Medulla oblongata (tissue), 1 donor: ENCODE measurements at regions not wholly inside any gene's neighbourhood (a gene's known extent, or its start where the extent isn't known, plus 50 kb on each side); places are given as distances from the start of the nearest gene placed in this dataset.
"Not testable (repeated sequence)": the region's sequence is repeated elsewhere in the genome, so short reads cannot be mapped to it uniquely, and the experiment has no call there.

Source experiments
- DNase-seq: peaks from one replicate; pipeline ENCODE4 v3.0.0-alpha.2; 2015; ENCODE audit errors: extremely low spot score

DNA sequence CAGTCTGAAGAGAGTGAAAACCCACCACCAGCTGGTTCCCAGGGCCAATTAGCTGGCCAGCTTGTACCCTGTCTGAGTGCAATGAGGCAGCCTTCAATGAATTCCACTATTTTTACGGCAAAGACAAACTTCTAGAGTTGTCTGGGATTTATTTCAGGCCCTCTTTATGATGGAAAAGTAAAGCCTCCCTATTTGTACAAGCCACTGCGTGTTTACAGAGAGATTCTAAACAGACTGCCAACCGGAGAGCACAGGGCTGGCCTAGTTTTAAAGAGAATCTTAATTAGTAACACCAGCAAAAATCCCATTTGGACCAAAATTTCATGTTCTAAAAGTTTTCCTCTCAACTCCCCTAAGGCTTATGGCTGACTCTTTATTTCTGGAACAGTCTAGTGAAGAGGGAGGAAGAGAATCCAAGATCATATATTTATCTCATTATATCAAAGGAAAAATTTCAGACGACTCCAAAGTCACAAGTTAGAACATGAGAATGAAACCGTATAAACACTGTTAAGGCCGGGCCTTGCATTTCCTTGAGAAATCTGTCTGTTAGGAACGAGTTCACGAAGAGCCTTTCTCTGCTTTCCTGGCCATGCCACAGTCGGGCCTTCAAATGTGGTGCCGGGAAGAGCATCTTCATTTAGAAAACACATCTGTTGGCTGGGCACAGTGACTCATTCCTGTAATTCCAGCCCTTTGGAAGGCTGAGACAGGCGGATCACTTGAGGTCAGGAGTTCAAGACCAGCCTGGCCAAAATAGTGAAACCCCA is 724.6 kb upstream of the NRP1 start:
- DNase-seq = peak; percentile 37

DNA sequence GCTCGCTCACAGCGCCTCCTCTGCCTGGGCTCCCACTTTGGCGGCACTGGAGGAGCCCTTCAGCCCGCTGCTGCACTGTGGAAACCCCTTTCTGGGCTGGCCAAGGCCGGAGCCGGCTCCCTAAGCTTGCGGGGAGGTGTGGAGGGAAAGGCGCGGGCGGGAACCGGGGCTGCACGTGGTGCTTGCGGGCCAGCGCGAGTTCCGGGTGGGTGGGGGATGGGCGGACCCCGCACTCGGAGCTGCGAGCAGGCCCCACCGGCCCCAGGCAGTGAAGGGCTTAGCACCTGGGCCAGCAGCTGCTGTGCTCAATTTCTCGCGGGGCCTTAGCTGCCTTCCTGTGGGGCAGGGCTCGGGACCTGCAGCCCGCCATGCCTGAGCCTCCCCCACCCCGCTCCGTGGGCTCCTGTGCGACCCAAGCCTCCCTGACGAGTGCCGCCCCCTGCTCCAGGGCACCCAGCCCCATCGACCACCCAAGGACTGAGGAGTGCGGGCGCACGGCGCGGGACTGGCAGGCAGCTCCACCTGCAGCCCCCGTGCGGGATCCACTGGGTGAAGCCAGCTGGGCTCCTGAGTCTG is 721.0 kb upstream of the NRP1 start:
- DNase-seq = not testable (repeated sequence)

DNA sequence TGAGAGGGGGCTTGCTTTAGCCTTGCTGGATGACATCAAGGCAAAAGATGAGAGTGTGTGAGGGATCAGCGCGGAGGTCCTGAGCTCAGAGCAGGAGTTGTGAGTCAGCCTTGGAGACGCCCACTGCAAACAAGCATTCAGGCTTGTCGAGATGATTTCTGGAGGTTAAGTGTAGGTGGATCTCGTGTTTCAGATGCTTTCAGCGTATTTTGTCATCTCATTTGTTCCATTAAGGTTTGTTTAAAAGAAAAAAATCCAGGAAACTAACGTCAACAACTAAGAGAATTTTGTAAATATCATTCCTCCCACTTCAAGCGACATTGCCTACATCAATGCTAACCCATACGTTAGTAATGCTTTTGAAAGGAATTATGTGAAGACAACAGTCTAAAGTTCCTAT is 715.4 kb upstream of the NRP1 start:
- no peak for DNase-seq

DNA sequence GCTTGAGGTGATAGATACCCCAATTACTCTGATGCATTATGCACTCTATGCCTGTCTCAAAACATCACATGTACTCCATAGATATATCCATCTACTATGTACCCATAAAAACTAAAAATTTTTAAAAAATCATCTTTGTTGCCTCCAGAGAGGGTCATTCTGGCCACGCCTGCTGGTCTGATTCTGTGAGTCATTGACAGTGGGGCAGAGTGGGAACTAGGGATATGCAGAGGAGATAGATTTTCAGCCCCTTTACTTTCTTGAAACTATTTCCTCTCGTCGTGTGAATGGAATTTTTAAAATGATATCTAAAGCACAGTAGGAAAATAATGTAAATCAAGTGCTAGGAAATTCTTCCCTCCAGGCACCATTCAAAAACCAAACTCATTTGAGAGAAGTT is 715.0 kb upstream of the NRP1 start:
- DNase-seq = no peak

DNA sequence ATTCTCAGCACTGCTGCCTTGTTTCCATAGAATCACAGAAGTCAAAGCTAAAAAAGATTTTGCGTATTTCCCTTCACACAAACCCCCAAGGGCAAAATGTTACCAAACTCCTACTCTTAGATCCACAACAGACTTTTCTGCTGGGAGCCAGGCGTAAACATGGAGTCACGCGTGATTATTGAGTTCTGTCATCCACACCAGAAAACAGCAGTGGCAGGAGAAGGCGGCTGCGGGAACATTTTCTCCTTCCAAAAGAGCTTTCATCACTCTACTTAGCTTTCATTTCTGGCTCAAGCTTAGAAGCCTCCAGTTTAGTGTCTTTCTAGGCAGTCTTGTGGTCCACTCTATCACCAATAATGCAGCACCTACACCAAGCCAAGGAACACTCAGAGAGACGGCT is 712.9 kb upstream of the NRP1 start:
- no peak for DNase-seq

DNA sequence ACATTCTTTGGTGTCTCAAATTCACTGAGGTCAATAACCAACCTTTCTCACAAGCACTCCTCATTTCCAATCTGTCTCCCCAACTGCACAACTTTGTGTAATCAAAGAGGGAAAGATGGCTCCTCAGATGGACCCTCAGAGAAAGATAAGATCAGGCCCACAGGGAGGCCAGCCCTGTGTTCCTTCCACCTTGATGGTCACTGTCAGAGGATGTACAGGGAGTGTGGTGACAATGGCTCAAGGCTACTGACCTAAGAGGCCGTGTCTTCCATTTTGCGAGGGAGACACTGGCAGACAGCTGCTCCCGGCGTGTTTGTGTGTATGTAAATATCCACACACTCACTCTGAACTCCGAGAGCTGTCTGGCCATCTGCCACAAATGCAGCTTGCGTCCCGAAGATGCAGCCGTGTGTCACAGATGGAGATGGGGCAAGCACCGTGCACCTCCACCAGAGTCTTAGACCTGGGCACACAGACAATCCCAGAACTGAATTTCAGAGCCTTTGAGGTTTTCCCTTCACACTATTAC is 712.1 kb upstream of the NRP1 start:
- no peak for DNase-seq

DNA sequence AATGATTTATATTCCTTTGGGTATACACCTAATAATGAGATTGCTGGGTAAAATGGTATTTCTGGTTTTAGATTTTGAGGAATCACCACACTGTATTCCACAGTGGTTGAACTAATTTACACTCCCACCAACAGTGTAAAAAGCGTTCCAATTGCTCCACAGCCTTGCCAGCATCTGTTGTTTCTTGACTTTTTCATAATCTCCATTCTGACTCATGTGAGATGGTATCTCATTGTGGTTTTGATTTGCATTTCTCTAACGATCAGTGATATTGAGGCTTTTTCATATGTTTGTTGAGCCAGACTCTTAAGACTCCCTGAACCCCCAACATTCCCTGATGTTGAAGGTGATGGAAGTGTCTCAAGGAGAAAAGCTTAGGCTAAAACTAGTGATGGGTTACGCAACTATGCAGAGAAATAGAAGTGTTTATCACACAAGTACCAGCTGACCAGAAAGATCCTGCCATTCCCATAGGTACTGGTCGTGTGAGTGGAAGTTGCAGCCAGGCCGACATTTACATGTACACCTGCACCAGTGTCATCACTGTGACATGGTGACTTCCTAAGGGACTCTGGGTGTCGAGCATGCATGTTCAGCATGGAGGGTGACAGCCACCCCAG is 711.2 kb upstream of the NRP1 start:
- DNase-seq = no peak

DNA sequence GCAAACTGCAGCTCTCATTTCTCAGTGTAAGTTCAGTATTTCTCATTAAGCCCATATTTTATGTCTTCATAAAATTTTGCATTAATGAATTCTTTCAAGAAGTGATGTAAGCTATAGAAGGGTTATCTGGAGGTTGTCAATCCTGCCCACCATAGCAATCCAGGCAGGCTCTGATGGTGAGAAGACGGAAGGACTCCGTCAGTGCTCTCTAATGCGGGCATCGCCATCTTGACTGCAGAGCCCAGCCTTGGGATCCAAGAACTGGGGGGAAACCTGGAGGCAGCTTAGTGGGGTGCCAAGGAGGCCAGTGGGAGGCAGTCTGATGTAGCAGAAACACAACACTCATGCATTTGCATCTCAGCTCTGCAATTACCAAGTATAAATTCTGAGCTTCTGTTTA is 707.4 kb upstream of the NRP1 start:
- no peak for DNase-seq

DNA sequence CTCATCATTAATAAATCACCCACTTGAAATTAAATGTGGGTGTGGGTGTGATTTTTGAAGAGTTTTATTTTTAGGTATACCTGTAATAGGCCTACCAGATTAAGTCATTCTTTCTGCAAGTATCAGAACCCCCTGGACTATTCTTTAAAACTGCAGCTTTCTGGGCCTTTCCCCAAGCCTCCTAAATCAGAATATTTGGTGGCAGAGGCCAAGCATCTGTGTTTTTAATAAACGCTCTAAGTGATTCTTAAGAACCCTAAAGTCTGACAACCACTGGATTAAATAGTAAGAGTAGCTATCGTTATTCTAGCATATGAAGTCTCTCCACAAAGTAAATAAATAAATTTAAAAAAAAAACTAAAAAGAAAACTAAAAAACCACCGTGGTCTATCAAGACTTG is 703.0 kb upstream of the NRP1 start:
- no peak for DNase-seq

DNA sequence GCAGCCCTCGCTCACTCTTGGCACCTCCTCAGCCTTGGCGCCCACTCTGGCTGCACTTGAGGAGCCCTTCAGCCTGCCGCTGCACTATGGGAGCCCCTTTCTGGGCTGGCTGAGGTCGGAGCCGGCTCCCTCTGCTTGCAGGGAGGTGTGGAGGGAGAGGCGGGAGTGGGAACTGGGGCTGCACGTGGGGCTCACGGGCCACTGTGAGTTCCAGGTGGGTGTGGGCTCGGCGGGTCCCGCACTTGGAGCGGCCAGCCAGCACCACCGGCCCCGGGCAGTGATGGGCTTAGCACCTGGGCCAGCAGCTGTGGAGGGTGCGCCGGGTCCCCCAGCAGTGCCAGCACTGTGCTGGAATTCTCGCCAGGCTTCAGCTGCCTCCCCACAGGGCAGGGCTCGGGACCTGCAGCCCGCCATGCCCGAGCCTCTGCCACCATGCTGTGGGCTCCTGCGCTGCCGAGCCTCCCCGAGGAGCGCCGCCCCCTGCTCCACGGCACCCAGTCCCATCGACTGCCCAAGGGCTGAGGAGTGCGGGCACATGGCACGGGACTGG is 700.8 kb upstream of the NRP1 start:
- DNase-seq = not testable (repeated sequence)

DNA sequence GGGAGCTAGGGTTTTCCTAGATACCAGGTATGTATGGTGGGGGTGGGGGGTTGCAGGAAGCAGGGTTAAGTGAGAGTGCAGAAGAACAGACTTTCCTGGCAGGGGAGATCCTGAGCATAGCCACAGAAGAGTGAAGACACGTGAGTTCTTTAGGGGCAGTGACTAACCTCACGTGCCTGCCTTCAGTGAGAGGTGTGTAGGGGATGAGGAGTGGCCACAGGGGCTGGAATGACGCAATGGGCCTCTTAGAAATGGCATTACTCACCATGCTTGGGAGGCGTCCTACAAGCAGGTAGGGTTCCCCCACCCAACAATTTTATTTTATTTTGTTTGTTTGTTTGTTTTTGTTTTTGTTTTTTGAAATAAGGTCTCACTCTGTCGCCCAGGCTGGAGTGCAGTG is 698.6 kb upstream of the NRP1 start:
- DNase-seq = no peak

DNA sequence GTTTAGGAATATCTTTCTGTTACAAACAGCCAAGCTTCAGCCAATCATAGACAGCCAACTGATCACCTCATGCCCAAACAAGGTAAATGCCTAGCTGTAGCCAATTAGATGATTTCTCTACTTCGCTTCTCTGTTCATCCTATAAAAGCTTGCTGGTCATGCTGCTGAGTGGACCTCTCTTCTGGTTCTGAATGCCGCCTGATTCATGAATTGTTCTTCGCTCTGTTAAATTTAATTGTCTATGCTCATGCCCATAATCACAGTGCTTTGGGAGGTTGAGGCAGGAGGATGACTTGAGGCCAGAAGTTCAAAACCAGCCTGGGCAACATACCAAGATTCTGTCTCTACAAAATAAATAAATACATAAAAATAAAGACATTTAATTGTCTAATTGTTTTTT is 698.1 kb upstream of the NRP1 start:
- DNase-seq = no peak

DNA sequence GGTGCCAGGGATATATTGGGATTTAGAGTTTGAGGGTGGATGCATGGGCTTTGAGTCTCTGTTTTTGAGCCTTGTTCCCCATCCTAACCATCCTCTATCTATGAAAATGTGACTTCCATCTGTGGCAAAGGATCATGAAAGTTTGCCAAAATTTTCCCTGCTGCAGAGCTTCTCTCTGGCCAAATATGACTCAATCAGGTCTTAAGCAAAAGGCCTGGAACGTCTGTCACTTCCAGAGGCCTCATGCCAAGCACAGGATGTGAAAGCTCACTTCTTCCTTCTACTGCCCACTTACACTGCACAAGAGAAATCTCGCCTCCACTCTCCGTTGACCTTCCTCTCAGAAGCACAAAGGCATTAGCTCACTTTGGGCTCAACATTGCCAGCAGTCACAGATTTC is 696.9 kb upstream of the NRP1 start:
- DNase-seq = peak; percentile 20

DNA sequence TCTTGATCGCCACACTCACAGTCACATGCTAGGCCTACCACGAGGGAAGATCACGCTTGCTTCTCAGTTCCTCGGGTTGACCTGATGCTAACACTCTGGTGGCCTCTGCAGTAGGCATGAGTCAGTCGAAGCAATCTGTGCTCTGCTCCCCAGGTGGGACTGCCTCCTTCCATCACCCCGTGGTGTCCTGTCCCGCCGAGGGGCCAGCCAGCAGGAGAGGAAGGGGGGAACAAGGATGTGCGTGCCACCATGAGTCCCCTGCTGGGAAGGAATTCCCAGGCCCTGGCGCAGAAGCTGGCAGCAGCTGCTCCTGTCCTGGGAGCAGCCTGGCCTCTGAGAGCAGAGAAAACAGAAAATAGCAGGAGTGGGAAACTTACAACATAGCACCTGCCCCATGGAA is 695.0 kb upstream of the NRP1 start:
- DNase-seq = no peak

DNA sequence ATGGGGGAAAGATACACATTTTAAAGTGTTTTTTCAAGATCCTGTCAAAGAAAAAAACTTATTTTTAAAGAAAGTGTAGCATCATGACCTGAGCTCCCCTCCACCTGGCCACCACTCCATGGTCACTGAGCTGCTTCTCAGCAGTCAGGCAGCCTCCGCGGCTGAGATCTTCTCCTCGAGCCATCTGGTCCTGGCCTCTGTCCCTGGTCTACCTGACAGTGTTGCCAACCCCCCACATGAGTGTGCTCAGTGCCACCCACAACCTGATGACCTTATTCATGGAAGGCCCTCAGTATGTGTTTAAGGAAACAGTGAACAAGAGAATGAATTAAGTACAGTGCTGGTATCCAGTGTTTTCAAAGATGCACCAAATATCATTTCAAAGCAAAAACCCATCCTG is 694.5 kb upstream of the NRP1 start:
- no peak for DNase-seq

DNA sequence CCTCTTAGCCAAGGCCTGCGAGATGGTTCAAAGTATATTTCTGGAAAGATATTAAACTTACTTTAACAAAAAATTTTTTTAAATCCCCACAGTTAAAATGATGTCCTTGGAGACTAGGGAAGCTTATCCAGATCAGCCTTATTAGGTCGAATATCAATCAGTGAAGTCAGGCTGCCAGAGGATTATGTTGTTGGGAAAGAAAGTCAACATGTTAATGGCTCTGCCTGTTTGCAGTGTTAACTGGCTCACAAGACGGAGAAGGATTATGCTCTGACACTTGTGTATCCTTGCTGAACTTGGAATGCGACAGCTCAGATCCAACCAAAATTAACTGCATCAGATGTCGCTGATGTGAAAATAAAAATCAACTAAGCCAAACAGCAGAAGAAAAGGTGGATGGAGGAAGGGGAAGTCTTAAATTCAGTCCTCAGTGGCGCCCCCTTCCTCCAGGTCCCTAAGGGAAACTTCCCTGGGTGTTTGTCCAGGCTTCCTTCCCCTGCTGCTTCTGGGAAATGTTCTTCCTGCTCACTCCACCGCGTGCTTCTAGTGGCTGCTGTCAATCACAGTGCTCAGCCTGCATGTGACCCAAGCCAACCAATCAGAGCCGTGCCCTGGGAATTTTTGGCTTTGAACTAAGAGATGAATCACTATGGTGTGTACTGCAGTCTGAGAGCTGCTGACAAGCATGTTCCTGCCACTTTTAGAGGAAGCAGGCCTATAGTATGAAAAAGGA is 690.4 kb upstream of the NRP1 start:
- no peak for DNase-seq

DNA sequence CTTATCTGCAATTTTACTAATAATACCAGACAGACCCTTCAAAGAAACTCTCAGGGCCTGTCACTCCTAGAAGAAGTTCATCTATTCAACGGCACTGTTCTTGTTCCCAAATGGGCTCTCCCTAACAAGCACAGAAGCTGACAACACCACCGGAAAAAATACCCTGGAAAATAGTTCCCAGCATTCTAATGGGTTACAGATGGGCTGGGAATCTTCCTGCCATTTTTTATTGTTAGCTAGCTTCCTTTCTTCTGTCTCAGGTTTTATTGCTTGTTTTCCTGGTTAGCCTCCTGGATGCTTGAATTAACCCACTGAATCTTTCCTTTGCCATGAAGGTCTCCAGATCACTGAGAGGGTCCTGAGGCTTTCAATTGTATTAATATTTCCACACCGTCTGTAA is 689.8 kb upstream of the NRP1 start:
- no peak for DNase-seq

DNA sequence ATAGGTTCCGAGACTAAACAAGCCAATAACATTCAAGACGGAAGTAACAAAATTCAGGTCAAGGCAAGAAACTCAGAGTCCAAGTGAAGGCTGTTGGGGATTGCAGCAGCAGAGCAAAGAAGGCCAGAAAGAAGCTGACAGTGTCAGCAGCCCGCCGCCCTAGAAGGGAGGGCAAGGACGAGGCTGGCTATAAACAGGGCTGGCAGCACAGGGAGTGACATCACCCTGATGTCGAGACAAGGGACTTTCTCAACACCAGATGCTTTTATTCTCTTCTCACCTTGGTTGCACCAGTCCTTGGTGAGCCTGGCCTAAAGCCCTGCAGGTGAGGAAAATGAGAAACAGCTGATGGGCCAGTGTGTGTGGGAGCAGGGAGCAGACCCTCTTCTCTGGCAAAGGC is 687.7 kb upstream of the NRP1 start:
- no peak for DNase-seq

DNA sequence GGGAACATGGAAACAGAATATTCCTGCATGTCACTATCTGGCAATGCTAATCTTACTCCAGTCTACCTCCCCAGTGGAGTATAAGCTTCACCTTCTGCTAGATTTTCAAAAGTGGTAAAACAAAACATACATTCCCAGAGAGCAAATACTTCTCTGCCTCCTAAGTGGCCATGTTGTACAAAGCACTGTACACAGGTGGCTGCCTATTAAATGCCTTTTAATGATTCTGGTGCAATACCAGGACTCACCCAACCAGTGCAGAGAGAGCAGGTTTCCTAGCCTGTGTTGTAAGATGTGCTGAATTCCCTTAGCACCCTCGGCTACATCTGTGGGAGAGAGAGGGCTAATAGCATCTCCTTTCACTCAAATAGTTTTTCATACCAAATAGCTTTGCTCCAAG is 684.3 kb upstream of the NRP1 start:
- no peak for DNase-seq

DNA sequence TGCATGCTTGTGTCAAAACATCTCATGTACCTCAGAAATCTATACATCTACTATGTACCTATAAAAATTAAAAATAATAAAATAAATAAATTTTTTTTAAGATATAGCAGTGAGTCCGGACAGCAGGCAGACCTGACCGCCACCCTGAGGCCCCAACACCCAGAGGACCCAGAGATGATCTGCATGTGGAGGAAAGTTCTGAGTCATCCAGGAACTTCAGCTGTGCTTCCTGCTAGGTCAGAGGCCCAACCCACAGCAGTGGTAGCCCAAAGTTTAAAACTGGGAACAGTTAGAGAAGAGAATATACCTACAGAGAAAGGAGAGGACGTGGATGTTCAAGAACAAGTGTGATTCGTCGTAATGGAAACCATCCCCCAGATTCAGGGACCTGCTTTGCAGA is 683.7 kb upstream of the NRP1 start:
- DNase-seq = no peak

DNA sequence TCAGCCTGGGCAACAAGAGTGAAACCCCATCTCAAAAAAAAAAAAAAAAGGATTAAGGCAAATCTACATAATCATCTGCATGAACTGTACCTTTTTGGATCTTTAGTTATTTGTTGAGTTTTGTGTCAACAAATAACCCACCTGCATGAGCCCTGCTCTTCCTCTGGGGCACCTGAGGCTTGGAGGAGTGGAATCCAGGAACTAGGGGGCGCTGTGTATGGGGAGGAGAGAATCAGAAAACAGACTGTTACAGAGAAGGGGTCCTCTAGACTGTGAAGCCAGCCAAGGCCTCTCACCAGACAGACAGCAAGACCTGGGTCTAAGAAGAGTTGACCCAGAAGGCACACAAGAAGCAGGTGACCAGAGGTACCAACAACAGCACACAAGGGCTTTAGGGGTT is 682.8 kb upstream of the NRP1 start:
- DNase-seq = no peak

DNA sequence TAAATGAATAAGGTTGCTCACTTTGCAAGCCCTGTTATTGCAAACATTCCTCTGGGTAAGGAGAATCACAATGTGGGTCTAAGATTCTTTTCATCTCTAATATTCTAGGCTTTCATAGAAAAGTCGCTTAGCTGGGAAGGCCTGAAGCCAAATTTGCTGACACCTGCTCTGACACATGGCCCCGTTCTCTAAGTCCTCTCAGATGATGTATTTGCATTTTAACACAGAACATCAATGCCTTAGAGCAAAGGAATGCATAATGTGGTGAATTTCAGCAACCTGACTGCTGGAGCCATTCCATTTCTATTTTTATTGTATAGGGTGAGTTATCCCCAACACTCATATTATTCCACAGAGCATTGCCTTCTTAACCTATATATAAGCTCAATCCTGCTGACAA is 682.1 kb upstream of the NRP1 start:
- DNase-seq = no peak
